ENCODE measurements at regions not wholly inside any gene's neighbourhood (a gene's known extent, or its start where the extent isn't known, plus 50 kb on each side); places are given as distances from the start of the nearest gene placed in this dataset.

DNA sequence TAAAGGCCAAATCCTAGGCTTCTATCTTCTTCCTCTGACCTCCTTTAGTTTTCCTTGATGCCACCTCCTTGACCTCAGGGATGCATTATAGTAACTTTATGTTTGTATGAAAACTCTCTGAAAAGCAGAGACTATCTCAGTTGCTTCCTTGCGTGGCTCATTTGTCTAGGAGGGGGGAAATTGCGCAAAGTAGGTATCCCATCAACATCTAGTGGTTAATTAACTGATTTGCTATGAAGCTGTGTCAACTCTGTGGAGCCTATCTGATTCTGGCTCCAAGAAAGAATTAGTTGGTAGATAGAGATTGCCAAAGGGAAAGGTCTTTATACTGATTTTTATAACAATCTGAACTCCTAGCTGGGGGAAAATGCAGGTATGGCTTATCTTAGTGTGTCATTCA is 82.1 kb upstream of the FRY start:
- H3K9me1 ChIP-seq (ENCODE audit: insufficient read depth, low read length), result peaks cover 19% of the 10 kb centered on the region
- H3K9ac ChIP-seq (ENCODE audit: low read depth, low read length), result no peak overlapping the region
- no peak for TF ChIP-seq NFE2L2 (IDR thresholded peaks at IDR 0.05; ENCODE audit: low read depth, low read length)
- TF ChIP-seq RAD21 (IDR thresholded peaks at IDR 0.05; ENCODE audit: low read length), result no peak
- TF ChIP-seq, protein P1, sequence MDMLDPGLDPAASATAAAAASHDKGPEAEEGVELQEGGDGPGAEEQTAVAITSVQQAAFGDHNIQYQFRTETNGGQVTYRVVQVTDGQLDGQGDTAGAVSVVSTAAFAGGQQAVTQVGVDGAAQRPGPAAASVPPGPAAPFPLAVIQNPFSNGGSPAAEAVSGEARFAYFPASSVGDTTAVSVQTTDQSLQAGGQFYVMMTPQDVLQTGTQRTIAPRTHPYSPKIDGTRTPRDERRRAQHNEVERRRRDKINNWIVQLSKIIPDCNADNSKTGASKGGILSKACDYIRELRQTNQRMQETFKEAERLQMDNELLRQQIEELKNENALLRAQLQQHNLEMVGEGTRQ (IDR thresholded peaks at IDR 0.05; ENCODE audit: low read depth, low read length), result no peak
- TF ChIP-seq MXI1 (IDR thresholded peaks at IDR 0.05; ENCODE audit: borderline replicate concordance, low read depth, low read length), result no peak
- no peak for TF ChIP-seq CHD1 (IDR thresholded peaks at IDR 0.05; ENCODE audit: low read depth, low read length)
- TF ChIP-seq CEBPB (IDR thresholded peaks at IDR 0.05; ENCODE audit: low read depth, low read length), result no peak
- TF ChIP-seq SMC3 (IDR thresholded peaks at IDR 0.05; ENCODE audit: low read depth, low read length), result no peak
- TF ChIP-seq RFX5 (IDR thresholded peaks at IDR 0.05; ENCODE audit: low read depth, low read length), result no peak
- TF ChIP-seq, protein P2, sequence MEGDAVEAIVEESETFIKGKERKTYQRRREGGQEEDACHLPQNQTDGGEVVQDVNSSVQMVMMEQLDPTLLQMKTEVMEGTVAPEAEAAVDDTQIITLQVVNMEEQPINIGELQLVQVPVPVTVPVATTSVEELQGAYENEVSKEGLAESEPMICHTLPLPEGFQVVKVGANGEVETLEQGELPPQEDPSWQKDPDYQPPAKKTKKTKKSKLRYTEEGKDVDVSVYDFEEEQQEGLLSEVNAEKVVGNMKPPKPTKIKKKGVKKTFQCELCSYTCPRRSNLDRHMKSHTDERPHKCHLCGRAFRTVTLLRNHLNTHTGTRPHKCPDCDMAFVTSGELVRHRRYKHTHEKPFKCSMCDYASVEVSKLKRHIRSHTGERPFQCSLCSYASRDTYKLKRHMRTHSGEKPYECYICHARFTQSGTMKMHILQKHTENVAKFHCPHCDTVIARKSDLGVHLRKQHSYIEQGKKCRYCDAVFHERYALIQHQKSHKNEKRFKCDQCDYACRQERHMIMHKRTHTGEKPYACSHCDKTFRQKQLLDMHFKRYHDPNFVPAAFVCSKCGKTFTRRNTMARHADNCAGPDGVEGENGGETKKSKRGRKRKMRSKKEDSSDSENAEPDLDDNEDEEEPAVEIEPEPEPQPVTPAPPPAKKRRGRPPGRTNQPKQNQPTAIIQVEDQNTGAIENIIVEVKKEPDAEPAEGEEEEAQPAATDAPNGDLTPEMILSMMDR (conservative IDR thresholded peaks at IDR 0.05; ENCODE audit: low read depth, low read length), result no peak
- TF ChIP-seq, protein P3, sequence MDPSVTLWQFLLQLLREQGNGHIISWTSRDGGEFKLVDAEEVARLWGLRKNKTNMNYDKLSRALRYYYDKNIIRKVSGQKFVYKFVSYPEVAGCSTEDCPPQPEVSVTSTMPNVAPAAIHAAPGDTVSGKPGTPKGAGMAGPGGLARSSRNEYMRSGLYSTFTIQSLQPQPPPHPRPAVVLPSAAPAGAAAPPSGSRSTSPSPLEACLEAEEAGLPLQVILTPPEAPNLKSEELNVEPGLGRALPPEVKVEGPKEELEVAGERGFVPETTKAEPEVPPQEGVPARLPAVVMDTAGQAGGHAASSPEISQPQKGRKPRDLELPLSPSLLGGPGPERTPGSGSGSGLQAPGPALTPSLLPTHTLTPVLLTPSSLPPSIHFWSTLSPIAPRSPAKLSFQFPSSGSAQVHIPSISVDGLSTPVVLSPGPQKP (IDR thresholded peaks at IDR 0.05; ENCODE audit: borderline replicate concordance, low read depth, low read length), result no peak
- TF ChIP-seq MAFK (IDR thresholded peaks at IDR 0.05; ENCODE audit: low read depth, low read length), result no peak
- no peak for TF ChIP-seq FOS (IDR thresholded peaks at IDR 0.05; ENCODE audit: low read depth, low read length)
- no CpG with 5 or more reads among the region's 2 CpGs for WGBS, 2 experiments (ENCODE audit: extremely low coverage in 2 of 2, insufficient read length in 1 of 2)
- no peak overlapping the region for H2AK9ac ChIP-seq (replicated peaks; ENCODE audit: low read depth, low read length, poor library complexity)
- H3K18ac ChIP-seq (ENCODE audit: low read depth, low read length), result no peak overlapping the region; the same call in 1 of the 2 replicates
- DNase-seq (no peak), ATAC-seq (ENCODE audit: low read depth) (no peak)
- H3K27me3 ChIP-seq (ENCODE audit: control insufficient read depth, insufficient read depth, low read length), result no peaks in the 10 kb centered on the region
- no peak overlapping the region for H3K4me3 ChIP-seq (ENCODE audit: insufficient read depth, low read depth, low read length)
- H3K23ac ChIP-seq (ENCODE audit: low read depth, low read length), result no peak overlapping the region
- in situ Hi-C loops (cut with MboI; ENCODE audit: low sequenced_read_pairs), result no loop called here
- no peak overlapping the region for H4K8ac ChIP-seq (ENCODE audit: low read depth in 2 of 2, low read length in 2 of 2)
- no peak overlapping the region for H3K27ac ChIP-seq (ENCODE audit: insufficient read depth, low read length)
- H3K79me1 ChIP-seq (ENCODE audit: low read depth in 1 of 2, low read length in 2 of 2), result no peaks in the 10 kb centered on the region
- H4K5ac ChIP-seq (ENCODE audit: low read depth, low read length), result no peak overlapping the region
- H2BK5ac ChIP-seq (ENCODE audit: low read depth, low read length, poor library complexity, severe bottlenecking), result no peak overlapping the region
- no TSS peak for BruUV-seq (replicated peaks)
- H3K4me1 ChIP-seq (ENCODE audit: control insufficient read depth, insufficient read depth, low read length), result peaks cover 25% of the 10 kb centered on the region
- no peak overlapping the region for H2AFZ ChIP-seq (replicated peaks; ENCODE audit: low read length, poor library complexity)
- no peak overlapping the region for H3K14ac ChIP-seq (replicated peaks; ENCODE audit: low read depth, low read length)
- ChIA-PET POLR2A (ENCODE audit: unreplicated experiment) (no interaction called here), CTCF (no interaction called here)
- H2BK20ac ChIP-seq (ENCODE audit: low read depth, low read length), result peak overlapping the region; percentile 9; the same call in 1 of the 2 replicates
- no peak overlapping the region for H2BK15ac ChIP-seq (ENCODE audit: low read depth, low read length)
- no peak overlapping the region for H3K56ac ChIP-seq (ENCODE audit: extremely low read depth, insufficient read depth, low read length)
- dilution Hi-C loops (cut with HindIII; ENCODE audit: low sequenced_read_pairs, unreplicated experiment), result no loop called here
- 0 out of 2 replicates have a peak overlapping the region, but pooled peaks have one; percentile 12 for H4K91ac ChIP-seq (ENCODE audit: insufficient read depth, low read depth, low read length)
- H2BK120ac ChIP-seq (ENCODE audit: low read depth, low read length), result no peak overlapping the region
- H4K20me1 ChIP-seq (ENCODE audit: insufficient read depth, low read length), result no peaks in the 10 kb centered on the region
- intact Hi-C loops (cut with micrococcal nuclease), result loop anchor here (5.0 kb wide), 1 partner anchor 278 kb away; no protein-coding TSS in a partner anchor
- H3K9me3 ChIP-seq (ENCODE audit: control insufficient read depth, insufficient read depth, low read length), result no peaks in the 10 kb centered on the region
- H3K4ac ChIP-seq (ENCODE audit: low read depth, low read length), result peak overlapping the region; percentile 5; the same call in 1 of the 2 replicates
- H3K4me2 ChIP-seq (ENCODE audit: low read depth, low read length), result no peak overlapping the region
- H2AK5ac ChIP-seq (ENCODE audit: low read depth, low read length), result no peak overlapping the region
- no peaks in the 10 kb centered on the region for H3K36me3 ChIP-seq (ENCODE audit: control insufficient read depth, insufficient read depth, low read length)
